ENCODE measurements at regions not wholly inside any gene's neighbourhood (a gene's known extent, or its start where the extent isn't known, plus 50 kb on each side); places are given as distances from the start of the nearest gene placed in this dataset.
"Not testable (repeated sequence)": the region's sequence is repeated elsewhere in the genome, so short reads cannot be mapped to it uniquely, and the experiment has no call there.

DNA sequence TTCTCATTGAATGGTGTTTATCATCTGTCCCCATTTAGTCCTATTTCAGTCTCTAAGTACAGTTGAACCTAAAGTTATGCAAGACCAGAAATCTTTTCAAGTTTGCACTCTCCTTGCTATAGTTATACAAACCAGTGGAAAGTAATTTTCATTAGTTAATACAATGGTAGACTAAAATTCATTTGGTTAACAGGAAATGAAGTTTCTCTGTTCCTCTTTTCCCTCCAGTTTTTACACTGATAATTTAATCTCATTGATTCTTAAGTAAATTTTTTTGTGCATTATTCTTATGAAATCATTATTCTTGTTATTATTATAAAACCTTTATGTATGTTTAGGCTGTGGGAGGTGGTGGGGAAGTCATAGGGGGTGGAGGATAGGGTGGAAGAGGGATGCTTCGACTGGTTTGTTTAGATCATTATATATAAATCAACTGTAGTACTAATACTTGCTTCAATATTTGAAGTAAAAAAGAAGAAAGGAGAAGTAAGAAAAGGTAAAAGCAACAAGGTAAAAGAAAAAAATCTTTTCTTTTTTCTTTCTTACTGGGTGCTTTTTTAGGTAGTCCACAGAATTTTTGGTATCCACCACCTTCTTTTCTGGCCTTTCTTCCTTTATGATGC, 104.1 kb downstream of the GPR85 start:
- DNase-seq (ENCODE audit: extremely low read depth in 1 of 2, low read depth in 1 of 2): no peak

DNA sequence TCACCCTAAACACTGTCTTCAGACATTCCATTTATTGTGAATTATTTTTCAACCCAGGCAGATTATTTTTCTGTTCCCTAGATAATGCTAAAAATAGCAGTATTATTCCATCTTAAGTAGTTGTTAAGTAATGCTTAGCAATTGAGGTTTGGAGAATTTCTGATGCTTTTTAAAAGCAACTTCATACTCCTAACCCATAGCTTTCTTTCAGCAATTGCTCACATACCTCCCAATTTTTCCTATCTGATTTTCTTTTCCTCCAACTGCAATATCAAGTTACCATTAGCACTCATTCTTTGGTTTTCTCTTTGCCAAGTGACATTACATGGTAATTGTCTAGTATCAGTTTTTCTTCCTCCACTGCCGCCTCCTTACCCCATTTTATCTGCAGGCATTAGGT, 104.7 kb downstream of the GPR85 start:
- no peak for DNase-seq (ENCODE audit: extremely low read depth in 1 of 2, low read depth in 1 of 2)

DNA sequence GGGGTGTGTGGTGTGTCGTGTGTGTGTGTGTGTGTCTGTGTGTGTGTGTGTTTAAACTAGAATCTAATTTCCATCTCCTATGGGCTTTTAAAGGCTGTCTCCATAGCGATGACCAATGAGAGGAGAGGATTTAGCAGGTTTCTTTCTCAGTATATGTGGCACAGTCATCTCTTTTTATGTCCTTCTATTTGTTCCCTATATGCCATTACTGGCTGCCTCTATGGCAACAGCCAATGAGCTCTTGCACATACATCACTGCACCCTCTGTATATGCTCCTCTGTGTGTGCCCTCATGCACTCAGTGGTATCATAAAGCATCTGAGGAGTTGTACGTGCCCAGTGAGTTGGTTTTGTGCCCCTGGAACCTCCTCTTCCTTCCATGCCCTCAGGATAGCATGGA, 107.6 kb downstream of the GPR85 start:
- not testable (repeated sequence) for DNase-seq (ENCODE audit: extremely low read depth in 1 of 2, low read depth in 1 of 2)

DNA sequence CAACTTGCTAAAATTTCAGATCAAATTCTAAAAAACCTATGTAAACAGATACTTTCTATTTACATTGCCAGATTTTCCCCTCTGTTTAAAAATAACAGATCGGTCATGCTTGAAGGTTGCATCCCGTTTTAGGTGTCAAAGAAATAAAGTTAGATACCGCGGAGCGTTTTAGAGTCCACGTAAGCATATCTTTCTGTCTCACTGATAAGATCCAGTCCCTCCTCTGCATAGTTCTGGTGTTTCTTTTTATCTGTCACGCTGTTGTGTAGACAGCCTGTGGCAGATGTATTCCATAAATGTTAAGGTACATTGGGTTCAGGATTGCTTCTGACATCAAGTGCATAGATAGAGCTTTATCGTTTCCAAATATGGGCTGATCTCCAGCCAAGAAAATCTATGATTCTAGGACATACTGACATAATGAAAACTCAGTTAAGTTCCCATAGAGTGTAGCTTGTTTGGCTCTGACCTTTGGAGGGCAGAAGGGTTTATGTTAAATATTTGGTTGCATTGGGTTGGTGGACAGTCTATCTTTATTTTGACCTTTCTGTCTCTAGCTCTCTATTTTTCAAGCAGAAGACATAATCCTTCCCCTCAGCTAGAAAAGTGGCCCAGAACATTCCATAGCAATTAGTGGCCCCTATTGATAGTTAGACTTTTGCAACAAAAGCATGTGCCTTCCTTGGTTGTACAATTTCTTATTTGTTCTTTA, 109.2 kb downstream of the GPR85 start:
- DNase-seq (ENCODE audit: extremely low read depth in 1 of 2, low read depth in 1 of 2): not testable (repeated sequence)

DNA sequence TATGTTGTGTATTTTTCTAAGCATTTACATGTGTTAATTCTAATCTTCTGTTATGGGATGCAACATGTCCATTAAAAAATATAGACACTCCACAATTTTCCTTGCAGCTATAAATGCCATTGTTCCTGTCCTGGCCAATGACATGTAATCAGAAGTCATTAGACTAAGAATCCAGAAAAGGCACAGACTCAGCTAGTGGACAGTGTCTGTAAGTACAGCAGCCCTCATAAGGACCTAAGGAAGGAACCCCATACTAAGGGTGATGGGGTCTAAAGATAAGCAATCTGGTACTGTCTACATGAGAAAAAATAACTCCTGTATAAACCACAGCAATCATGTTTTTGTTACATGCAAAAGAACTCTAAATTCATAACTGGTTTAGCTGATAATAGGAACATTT, 115.9 kb downstream of the GPR85 start:
- no peak for DNase-seq (ENCODE audit: extremely low read depth in 1 of 2, low read depth in 1 of 2)

DNA sequence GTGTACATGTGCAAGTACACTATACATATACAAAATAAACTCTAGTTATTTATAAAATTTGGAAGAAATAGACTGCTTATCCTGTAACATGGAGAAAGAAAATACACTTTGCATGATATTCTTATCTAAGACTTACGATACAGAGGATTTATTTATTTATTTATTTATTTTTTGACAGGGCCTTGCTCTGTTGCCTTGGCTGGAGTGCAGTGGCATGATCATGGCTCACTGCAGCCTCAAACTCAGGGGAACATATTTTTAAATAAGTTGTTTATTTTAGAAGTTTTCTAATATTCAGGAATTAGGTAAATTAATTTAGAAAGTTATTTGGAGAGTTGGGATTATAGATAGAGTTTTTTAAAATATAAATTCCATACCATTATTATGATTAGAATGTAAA, 116.7 kb downstream of the GPR85 start:
- no peak for DNase-seq (ENCODE audit: extremely low read depth in 1 of 2, low read depth in 1 of 2)

DNA sequence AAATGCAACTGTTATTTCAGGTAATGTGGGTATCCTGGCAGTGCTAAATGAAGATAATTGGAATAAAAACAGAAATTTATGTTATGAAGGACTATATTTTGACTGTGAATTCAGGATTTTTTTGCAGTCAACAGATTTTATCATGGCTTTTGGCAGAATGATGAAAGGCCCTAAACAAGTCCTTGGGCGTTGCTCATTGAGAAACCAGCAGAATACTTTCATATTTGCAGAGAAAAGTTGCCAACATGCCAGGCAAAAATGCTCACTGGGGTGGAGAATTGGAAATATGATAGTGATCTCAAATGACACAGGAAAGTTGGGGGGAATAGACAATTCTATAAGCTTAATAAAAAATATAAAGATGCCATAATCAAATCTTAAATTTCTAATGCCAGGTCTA, 121.1 kb downstream of the GPR85 start:
- no peak for DNase-seq (ENCODE audit: extremely low read depth in 1 of 2, low read depth in 1 of 2)

DNA sequence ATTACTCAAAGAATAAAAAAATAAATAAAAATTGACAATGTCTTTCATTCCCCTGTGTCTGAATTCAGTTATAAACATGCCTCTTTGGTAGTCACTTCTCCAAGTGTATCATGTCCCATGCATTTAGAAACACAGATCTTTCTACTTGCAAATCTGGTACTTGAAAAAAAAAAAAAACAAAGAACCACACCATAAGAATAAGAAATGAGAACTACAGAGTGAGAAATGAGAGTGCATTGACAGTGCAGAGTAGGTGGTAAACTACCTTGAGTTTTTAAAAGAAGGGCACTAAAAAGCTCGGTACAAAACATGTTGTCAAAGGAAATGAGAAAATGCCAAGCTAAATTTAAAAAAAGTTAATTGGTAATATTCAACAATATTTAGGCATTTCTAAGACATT, 123.0 kb downstream of the GPR85 start:
- DNase-seq (ENCODE audit: extremely low read depth in 1 of 2, low read depth in 1 of 2): no peak

DNA sequence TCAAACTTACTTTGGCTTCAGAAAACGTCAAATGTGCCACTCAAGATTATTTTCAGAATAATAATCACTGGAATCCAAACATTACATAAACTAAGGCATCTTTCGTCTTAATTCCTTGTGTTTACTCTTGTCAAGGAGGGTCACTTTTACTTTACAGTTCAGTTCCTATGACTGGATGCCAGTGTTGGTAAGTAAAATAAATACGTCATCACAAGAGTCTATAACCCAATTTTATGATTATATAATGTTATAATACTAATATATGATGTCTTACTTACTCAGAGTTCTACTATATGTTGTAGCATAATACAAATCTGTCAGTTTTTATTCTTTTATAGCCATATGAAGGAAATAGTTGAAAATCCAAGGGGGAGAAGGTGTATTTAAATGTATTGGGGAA, 123.8 kb downstream of the GPR85 start:
- no peak for DNase-seq (ENCODE audit: extremely low read depth in 1 of 2, low read depth in 1 of 2)

DNA sequence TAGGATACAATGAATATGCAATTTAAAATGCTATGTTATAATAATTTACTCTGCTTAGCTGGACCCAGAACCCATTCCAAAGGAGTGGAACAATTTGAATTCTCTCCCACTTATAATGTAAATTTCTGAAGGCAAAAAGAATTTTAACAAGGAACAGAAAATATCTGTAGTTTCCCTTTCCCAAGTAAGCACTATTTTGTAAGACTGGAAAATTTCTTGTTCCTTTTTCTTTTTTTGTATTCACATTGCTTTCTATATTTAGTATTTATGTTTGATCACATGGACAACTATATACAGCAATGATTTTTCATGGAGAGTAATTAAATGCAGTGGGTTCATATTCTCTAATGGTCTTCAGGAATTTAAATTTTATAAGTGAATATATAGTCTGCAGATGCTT, 127.4 kb downstream of the GPR85 start:
- no peak for DNase-seq (ENCODE audit: extremely low read depth in 1 of 2, low read depth in 1 of 2)

DNA sequence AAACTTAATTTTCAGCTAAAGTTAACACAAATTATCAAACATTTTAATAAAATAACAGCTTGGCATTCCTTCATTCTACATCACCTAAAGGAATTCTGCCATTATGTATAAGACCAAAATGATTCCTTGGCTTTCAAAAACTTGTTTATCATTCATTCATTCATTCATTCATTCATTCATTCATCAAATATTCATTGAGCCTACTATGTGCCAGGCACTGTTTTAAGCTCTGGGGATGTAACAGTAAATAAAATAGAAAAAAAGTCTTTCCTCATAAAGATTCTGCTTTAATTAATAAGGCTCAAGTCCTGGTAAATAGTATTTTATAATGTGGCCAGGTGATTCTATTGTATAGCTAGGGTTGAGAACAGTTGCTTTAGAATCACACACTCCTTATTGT, 127.9 kb downstream of the GPR85 start:
- DNase-seq (ENCODE audit: extremely low read depth in 1 of 2, low read depth in 1 of 2): no peak

DNA sequence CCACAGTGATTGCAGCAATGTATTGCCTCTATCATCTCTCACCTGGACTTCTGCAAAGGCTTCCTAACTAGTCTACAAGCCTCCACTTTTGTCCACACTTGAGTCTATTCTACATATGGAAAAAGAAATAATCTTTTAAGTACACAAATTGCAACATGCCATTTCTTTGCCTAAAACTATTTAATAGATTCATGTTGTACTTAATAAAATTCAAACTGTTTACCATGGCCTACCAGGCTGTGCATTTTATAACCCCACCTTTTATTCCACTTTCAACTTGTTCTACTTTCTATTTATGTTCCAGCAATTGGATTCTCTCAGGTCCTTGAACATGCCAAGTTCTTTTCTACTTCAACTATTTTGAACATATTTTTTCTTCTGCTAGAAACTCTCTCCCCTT, 128.7 kb downstream of the GPR85 start:
- DNase-seq (ENCODE audit: extremely low read depth in 1 of 2, low read depth in 1 of 2): no peak

DNA sequence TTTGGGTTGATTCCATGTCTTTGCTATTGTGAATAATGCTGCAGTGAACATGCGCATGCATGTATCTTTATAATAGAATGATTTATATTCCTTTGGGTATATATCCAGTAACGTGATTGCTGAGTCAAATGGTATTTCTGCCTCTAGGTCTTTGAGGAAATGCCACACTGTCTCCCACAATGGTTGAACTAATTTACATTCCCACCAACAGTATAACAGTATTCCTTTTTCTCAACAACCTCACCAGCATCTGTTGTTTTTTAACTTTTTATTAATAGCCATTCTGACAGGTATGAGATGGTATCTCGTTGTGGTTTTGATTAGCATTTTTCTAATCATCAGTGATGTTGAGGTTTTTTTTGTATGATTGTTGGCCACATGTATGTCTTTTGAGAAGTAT, 133.6 kb downstream of the GPR85 start:
- not testable (repeated sequence) for DNase-seq (ENCODE audit: extremely low read depth in 1 of 2, low read depth in 1 of 2)

DNA sequence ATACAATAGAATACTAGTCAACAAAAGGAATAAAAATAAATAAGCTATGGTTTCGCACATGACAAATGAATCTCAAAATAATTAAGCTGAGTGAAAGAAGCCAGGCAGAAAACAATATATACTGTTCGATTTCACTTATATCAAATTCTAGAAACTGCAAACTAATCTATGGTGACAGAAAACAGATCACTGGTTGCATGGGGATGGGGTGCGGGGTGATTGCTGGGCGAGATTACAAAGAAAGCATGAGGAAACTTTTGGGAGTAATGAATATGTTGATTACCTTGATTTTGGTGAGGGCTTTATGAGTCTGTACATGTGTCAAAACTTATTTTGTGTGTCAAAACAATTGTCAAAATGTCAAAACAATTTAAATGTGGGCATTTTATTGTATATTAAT, 135.6 kb downstream of the GPR85 start:
- DNase-seq (ENCODE audit: extremely low read depth in 1 of 2, low read depth in 1 of 2): no peak

DNA sequence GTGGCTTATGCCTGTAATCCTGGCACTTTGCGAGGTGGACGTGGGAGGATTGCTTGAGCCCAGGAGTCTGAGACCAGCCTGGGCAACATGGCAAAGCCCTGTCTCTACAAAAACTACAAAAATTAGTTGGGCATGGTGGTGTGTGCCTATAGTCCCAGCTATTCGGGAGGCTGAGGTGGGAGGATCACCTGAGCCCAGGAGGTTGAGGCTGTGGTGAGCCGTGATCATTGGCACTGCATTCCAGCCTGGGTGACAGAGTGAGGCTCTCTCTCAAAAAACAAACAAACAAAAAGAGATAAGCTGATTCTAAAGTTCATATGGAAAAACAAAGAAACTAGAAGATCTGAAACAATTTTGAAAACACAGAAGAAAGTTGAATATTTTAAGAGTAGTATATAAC, 136.9 kb downstream of the GPR85 start:
- DNase-seq (ENCODE audit: extremely low read depth in 1 of 2, low read depth in 1 of 2): not testable (repeated sequence)

DNA sequence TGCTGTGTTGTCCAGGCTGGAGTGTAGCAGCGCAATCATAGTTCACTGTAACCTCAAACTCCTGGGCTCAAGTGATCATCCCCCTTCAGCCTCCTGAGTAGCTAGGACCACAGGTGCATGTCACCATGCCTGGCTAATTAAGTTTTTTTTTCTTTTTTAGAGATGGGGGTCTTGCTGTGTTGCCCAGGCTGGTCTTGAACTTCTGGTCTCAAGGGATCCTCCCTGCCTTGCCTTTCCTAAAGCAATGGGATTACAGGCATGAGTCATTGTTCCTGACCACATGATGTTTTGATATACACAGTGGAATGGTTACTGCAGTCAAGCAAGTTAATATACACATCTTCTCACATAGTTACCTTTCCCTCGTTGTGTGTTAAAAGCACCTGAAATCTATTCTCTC, 140.3 kb downstream of the GPR85 start:
- no peak for DNase-seq (ENCODE audit: extremely low read depth in 1 of 2, low read depth in 1 of 2)

DNA sequence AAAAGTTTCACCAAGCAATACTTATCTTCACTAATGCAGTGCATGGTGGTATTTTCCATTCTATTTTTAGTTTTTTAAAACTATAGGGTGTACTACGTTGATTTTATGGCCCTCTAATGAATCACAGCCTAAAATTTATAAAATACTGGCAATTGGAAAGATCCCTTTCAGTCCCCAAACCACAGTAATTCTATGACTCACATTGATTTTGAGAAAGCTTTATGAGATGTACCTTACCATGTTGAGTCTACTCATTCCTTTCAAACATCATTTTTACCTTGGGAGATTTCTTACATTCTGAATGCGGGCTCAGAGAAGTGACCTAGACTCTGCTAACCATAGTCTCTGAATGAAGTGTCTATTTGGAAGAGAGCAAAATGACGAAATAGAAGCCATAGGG, 141.6 kb downstream of the GPR85 start:
- no peak for DNase-seq (ENCODE audit: extremely low read depth in 1 of 2, low read depth in 1 of 2)

DNA sequence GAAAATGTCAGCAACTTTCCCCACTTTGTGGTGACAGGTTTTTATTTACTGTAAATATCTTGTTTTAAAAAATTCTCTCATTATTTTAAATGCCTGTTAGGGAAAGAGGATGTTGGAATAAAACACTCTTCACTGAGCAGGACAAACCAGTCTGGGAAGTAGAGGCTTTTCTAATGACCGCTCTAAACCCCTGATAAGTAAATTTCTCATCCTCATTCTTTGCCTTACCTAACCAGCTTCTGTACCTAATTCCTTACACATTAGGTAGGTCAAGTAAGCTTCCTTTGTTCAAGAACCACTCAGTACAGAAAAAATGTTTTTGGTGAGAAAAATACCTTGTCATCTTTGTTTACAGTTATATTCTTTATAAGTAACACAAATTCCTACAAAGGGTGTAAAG, 143.6 kb downstream of the GPR85 start:
- DNase-seq (ENCODE audit: extremely low read depth in 1 of 2, low read depth in 1 of 2): no peak

DNA sequence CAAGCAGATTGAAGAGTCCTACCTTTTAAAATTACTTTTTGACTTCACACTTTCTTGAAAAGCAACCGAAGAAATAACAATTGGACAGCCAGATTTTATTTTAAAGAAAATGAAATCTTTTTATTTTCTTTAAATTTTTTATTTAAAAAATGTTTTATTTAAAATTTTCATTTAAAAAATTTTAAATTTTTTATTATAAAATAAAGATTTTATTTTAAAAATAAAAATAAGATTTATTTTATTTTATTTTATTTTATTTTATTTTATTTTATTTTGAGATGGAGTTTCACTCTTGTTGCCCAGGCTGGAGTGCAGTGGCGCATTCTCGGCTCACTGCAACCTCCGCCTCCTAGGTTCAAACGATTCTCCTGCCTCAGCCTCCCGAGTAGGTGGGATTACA, 144.5 kb downstream of the GPR85 start:
- DNase-seq (ENCODE audit: extremely low read depth in 1 of 2, low read depth in 1 of 2): not testable (repeated sequence)

DNA sequence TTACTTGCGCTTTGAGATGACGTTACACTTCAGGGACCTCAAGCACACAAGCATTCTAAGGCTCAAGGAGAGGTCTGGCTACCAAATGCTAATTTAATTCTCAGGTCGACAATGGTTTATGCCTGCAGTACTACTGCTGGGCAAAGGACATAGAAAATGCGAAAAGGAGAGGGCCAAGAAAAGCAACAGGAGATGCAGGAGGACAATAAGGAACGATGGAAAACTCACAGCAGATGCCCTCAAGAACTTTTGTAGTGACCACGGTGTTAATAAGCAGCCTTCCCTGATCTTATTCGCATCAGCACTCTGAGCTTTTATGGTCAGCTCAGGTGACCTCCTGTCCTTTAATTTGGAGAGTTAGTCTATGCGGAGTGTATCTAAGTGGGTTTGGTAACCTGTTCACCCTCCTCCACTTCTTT, 146.3 kb downstream of the GPR85 start:
- DNase-seq (ENCODE audit: extremely low read depth in 1 of 2, low read depth in 1 of 2): no peak

DNA sequence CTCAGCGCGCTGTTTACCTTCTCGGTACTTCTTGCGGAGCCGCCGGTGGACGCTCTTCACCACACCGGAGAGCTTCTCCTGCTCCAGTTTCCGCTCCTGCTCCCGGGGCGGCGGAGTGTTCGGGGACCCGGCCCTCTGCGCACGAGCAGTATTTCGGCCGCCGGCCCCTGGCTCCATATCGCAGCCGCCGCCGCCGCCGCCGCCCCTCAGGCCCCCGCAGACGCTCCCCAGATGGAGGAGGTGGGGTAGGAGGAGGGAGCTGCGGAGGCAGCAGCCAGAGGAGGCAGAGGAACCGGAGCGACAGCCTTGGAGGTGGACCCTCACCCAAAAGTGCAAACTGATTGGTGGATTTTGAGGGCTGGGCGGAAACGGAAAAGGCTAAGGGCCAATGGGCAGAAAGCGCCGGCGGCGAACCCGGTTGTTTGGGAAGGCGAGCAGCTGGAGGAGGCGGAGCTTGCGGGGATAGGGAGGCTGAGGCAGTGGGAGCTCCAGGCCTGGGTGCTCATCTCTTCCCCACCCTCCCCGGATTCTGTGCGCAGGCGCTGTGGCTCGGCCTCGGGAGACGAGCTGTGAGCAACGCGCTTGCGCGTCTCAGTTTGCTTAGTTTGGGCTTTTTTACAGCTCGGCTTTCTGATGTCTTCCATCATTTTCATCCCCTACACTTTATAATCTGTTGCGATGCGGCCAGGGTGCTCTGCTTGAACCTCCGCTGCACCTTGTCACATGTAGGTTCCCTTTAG, 146.9 kb downstream of the GPR85 start:
- peak; percentile 96 to 99 for DNase-seq (ENCODE audit: extremely low read depth in 1 of 2, low read depth in 1 of 2)

Measured in stimulated activated CD8-positive, alpha-beta memory T cell treated with anti-CD3 and anti-CD28 coated beads, Interleukin-7, amount 100 ng/mL, for 48 hours (primary cell).